Hepatocyte (in vitro differentiated cells): ENCODE measurements at regions not wholly inside any gene's neighbourhood (a gene's known extent, or its start where the extent isn't known, plus 50 kb on each side); places are given as distances from the start of the nearest gene placed in this dataset.

Experiments
- CTCF ChIP-seq: fragments of 200-600 bp; sonication (generic); IDR thresholded peaks from 2 replicates; pipeline ENCODE4 v1.5.1; 2016; ENCODE audit warnings: antibody characterized with exemption, mild to moderate bottlenecking; ENCODE audit not compliant: poor library complexity
- EZH2 ChIP-seq: fragments of 200-600 bp; sonication (generic); IDR thresholded peaks from 2 replicates; pipeline ENCODE4 v1.6.1; 2016; ENCODE audit warnings: antibody characterized with exemption, mild to moderate bottlenecking, borderline replicate concordance
- EZH2phosphoT487 ChIP-seq: fragments of 200-600 bp; sonication (generic); IDR thresholded peaks from one replicate; pipeline ENCODE4 v1.6.1; 2018; ENCODE audit warnings: antibody characterized with exemption, mild to moderate bottlenecking, low read depth, moderate library complexity; ENCODE audit not compliant: unreplicated experiment, severe bottlenecking

DNA sequence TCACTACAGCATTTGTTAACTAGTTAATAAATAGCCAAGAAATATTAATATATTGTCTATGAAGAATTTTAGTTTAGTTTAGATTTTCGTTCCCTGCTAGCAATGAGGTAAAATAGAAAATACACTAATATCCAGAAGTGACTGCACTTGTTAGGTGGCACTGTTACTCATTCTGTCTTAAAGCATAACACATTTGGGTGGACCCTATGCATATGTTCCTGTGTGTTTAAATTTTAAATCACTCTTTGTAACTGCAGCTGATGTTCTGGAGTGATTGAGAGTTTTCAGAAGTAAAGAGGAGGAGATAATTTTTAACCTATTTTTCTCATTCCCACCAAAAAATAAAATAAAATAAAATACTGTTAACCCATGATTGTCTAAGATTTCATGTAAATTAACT lies 73.9 kb upstream of the SOX4 start:
- TF ChIP-seq CTCF, result no peak
- no peak for TF ChIP-seq EZH2
- TF ChIP-seq EZH2phosphoT487, result no peak
